GM12878 (cell line): ENCODE measurements at regions not wholly inside any gene's neighbourhood (a gene's known extent, or its start where the extent isn't known, plus 50 kb on each side); places are given as distances from the start of the nearest gene placed in this dataset.

ENCODE experiments used
- ATAC-seq: fragments of 200-7000 bp; cut with Tn5 transposase; 3 replicates; pipeline ENCODE4 v1.9.1; 2020; ENCODE audit warnings: mild to moderate bottlenecking, moderate library complexity
- BruUV-seq: library from RNA; stranded (reverse); fragments of 400-500 nt; replicated peaks from 2 replicates; lab custom pipeline; 2021; lab: Mats Ljungman, UMichigan
- CTCF ChIA-PET: fragments of 300-600 bp; sonication (Branson Sonifier 250); formaldehyde crosslinking; extraction: SDS; loops from one replicate; lab custom pipeline; 2021; ENCODE audit warnings: inconsistent platforms; lab: Yijun Ruan, JAX
- POLR2A ChIA-PET: fragments of 350-600 bp; formaldehyde crosslinking; extraction: SDS; loops from one replicate; lab custom pipeline; 2021; ENCODE audit warnings: inconsistent platforms; lab: Charles Lee
- RAD21 ChIA-PET: fragments of 300-600 bp; sonication (Branson Sonifier 250); formaldehyde crosslinking; loops from one replicate; lab custom pipeline; 2023; ENCODE audit warnings: antibody characterized with exemption; ENCODE audit not compliant: unreplicated experiment; lab: Charles Lee
- SMC1A ChIA-PET: fragments of 300-600 bp; sonication (Branson Sonifier 250); formaldehyde crosslinking; loops from one replicate; lab custom pipeline; 2023; ENCODE audit not compliant: unreplicated experiment, uncharacterized antibody; lab: Charles Lee
- DNase-seq: peaks from one replicate; pipeline ENCODE4 v3.0.0-alpha.2; 2011; ENCODE audit warnings: low read depth, low spot score
- FAIRE-seq: peaks from 3 replicates; lab custom pipeline; 2011; peaks lifted over from hg19 to GRCh38; lab: Jason Lieb, UNC
- H2AFZ ChIP-seq: 2 replicates; pipeline ENCODE4 v1.6.0; 2011; ENCODE audit warnings: low read depth, low read length, control low read depth; ENCODE audit not compliant: control insufficient read depth
- H3K27ac ChIP-seq: 2 replicates; pipeline ENCODE4 v1.5.1; 2011; ENCODE audit warnings: control low read depth; ENCODE audit not compliant: control insufficient read depth, insufficient read depth
- H3K27me3 ChIP-seq, 2 experiments: replicated peaks in 1 of 2; 2 replicates each; pipeline versions ENCODE4 v1.6.0 to v1.6.1; 2011; ENCODE audit warnings: low read length in 1 of 2; ENCODE audit not compliant: control insufficient read depth in 2 of 2, insufficient read depth in 2 of 2
- H3K36me3 ChIP-seq, 2 experiments: 2 replicates each; pipeline ENCODE4 v1.5.1; 2011; ENCODE audit warnings: low read length in 1 of 2; ENCODE audit not compliant: control insufficient read depth in 2 of 2, insufficient read depth in 2 of 2
- H3K4me1 ChIP-seq: 2 replicates; pipeline ENCODE4 v1.6.1; 2011; ENCODE audit warnings: mild to moderate bottlenecking, low read length, moderate library complexity, mixed read lengths; ENCODE audit not compliant: control insufficient read depth, insufficient read depth
- H3K4me2 ChIP-seq: 2 replicates; pipeline ENCODE4 v1.6.0; 2011; ENCODE audit warnings: control low read depth; ENCODE audit not compliant: control insufficient read depth, insufficient read depth
- H3K4me3 ChIP-seq: fragments of 200-600 bp; sonication (generic); 2 replicates; pipeline ENCODE4 v1.5.1; 2016
- H3K79me2 ChIP-seq: 2 replicates; pipeline ENCODE4 v1.6.0; 2011; ENCODE audit warnings: low read length; ENCODE audit not compliant: control insufficient read depth, insufficient read depth
- H3K9ac ChIP-seq: 2 replicates; pipeline ENCODE4 v1.8.0; 2011; ENCODE audit warnings: low read length, control low read depth, mixed read lengths; ENCODE audit not compliant: control insufficient read depth, insufficient read depth
- H3K9me3 ChIP-seq: replicated peaks from 3 replicates; pipeline ENCODE4 v1.5.1; 2011; ENCODE audit warnings: mild to moderate bottlenecking, low read length; ENCODE audit not compliant: control insufficient read depth, insufficient read depth
- H4K20me1 ChIP-seq: 2 replicates; pipeline ENCODE4 v1.6.0; 2011; ENCODE audit not compliant: control insufficient read depth, insufficient read depth
- BACH1 ChIP-seq: fragments of 450-650 bp; IDR thresholded peaks from 2 replicates; pipeline ENCODE4 v1.6.1; 2017; ENCODE audit warnings: mild to moderate bottlenecking, borderline replicate concordance
- BMI1 ChIP-seq: fragments of 450-650 bp; IDR thresholded peaks from 2 replicates; pipeline ENCODE4 v1.6.1; 2016; ENCODE audit warnings: mild to moderate bottlenecking, moderate library complexity, borderline replicate concordance
- CBX5 ChIP-seq: sonication (generic); IDR thresholded peaks from 2 replicates; pipeline ENCODE4 v1.6.1; 2016; ENCODE audit warnings: low read depth, moderate library complexity, mild to moderate bottlenecking, inconsistent platforms
- CHD4 ChIP-seq: fragments of 200-600 bp; sonication (generic); IDR thresholded peaks from 2 replicates; pipeline ENCODE4 v1.6.1; 2016; ENCODE audit warnings: mild to moderate bottlenecking
- CREM ChIP-seq: IDR thresholded peaks from 2 replicates; pipeline ENCODE4 v1.6.1; 2014; ENCODE audit warnings: antibody characterized with exemption, low read depth
- CTCF ChIP-seq, 3 experiments: IDR thresholded peaks in 2 of 3; conservative IDR thresholded peaks in 1 of 3; 2 replicates each; pipeline ENCODE4 v1.5.1; 2011; ENCODE audit warnings: low read depth in 3 of 3, low read length in 3 of 3, mild to moderate bottlenecking in 3 of 3, control low read depth in 2 of 3, moderate library complexity in 2 of 3, inconsistent platforms in 1 of 3, mixed read lengths in 1 of 3; ENCODE audit not compliant: control insufficient read depth in 2 of 3, insufficient read depth in 1 of 3; ENCODE audit errors: extremely low read depth in 1 of 3
- MTA2 ChIP-seq: fragments of 450-650 bp; IDR thresholded peaks from 2 replicates; pipeline ENCODE4 v1.6.1; 2016; ENCODE audit warnings: low read depth, mild to moderate bottlenecking, moderate library complexity
- NFIC ChIP-seq: IDR thresholded peaks from 2 replicates; pipeline ENCODE4 v1.6.1; 2012; ENCODE audit warnings: low read depth, mild to moderate bottlenecking, inconsistent platforms, low read length, moderate library complexity
- NFXL1 ChIP-seq: fragments of 450-650 bp; IDR thresholded peaks from 2 replicates; pipeline ENCODE4 v1.6.1; 2017; ENCODE audit warnings: antibody characterized with exemption, mild to moderate bottlenecking, borderline replicate concordance
- SIX5 ChIP-seq: IDR thresholded peaks from 2 replicates; pipeline ENCODE4 v1.6.1; 2011; ENCODE audit warnings: mild to moderate bottlenecking, low read depth, low read length, moderate library complexity; ENCODE audit not compliant: severe bottlenecking
- SMAD5 ChIP-seq: IDR thresholded peaks from 2 replicates; pipeline ENCODE4 v1.6.1; 2016; ENCODE audit warnings: antibody characterized with exemption, low read depth
- WGBS: methylation state at CpG from one replicate; pipeline ENCODE4 v1.1.6; 2016; ENCODE audit warnings: low lambda C conversion rate; ENCODE audit not compliant: insufficient replicate concordance, insufficient coverage; ENCODE audit errors: missing lambda C conversion rate; 5-methylcytosine and 5-hydroxymethylcytosine counted together
- in situ Hi-C: fragments of 300-500 bp; cut with MboI; formaldehyde crosslinking; loops from 9 replicates; pipeline ENCODE4 v1.14.3; 2018; ENCODE audit warnings: mixed read lengths
- intact Hi-C: fragments of 100-400 bp; cut with micrococcal nuclease; formaldehyde crosslinking; loops from one replicate; pipeline ENCODE4 v1.14.2; 2022; ENCODE audit not compliant: unreplicated experiment
- TF ChIP-seq, protein P1 (sequence below): IDR thresholded peaks from 2 replicates; pipeline ENCODE4 v1.6.1; 2011; ENCODE audit warnings: borderline replicate concordance, low read depth, mild to moderate bottlenecking, moderate library complexity, low read length; ENCODE audit not compliant: insufficient read depth, poor library complexity, severe bottlenecking
- TF ChIP-seq, protein P2 (sequence below): IDR thresholded peaks from 2 replicates; pipeline ENCODE4 v1.6.1; 2012; ENCODE audit warnings: low read depth, low read length, improper control_type of control experiment

DNA sequence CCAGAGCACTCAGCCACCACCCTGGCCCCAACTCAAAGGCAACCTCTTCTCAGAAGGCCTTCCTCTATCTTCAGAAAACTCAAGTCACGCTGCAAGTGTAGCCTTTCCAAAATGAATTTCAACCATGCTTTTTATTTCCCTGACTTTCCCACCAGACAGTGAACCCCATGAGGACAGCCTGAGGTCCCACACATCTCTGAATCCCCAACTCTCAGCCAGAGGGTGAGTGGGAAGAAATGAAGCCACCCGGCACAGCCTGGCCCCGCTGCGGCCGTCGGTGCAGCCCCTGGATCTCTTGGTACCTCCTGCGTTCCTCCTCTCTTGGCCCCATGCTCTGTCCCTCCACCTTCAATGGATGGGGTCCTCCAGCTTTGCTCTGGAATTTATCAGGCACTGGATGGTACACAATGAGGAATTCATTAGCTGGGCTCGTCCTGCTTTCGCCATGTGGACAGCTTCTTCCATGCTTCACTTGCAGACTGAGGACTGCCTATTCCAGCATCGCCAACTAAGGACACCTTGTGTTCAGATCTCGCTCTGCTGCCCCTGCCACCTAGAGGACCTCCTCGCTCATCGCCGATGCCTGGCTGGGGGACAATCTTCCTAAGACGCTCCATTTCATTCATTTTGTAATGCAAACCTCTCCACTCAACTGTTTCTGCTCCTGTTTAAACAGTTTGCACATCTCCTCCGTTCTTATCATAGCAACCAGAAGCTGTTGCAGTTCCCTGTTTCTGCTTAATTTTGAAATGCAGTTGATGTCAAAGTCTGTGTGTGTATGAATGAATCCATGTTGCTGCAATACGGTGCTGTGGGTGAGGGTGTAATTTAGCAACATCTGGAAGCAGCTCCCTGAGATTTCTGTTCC lies 672.1 kb downstream of the TBC1D22A start:
- H3K4me2 ChIP-seq: no peak overlapping the region
- no peaks in the 10 kb centered on the region for H4K20me1 ChIP-seq
- DNase-seq (no peak), FAIRE-seq (no peak), ATAC-seq (no peak)
- H3K79me2 ChIP-seq: no peaks in the 10 kb centered on the region
- ChIA-PET POLR2A (no interaction called here), RAD21 (no interaction called here), CTCF (no interaction called here), SMC1A (no interaction called here)
- WGBS: 35% methylated on average over 17 of the region's 17 CpGs
- in situ Hi-C loops (no loop called here), intact Hi-C loops (no loop called here)
- no peak overlapping the region for H3K27ac ChIP-seq
- TF ChIP-seq CBX5 (no peak), BMI1 (no peak), MTA2 (no peak), CREM (no peak), NFIC (no peak), NFXL1 (no peak), BACH1 (no peak)
- no peak overlapping the region for H3K4me3 ChIP-seq
- H3K9ac ChIP-seq: no peak overlapping the region
- H3K27me3 ChIP-seq: no peaks in the 10 kb centered on the region
- H3K9me3 ChIP-seq: no peaks in the 10 kb centered on the region; the same call in 2 of the 3 replicates
- H3K36me3 ChIP-seq: no peaks in the 10 kb centered on the region
- no peak overlapping the region for H2AFZ ChIP-seq
- BruUV-seq: no TSS peak
- H3K4me1 ChIP-seq: no peaks in the 10 kb centered on the region

- Histone ChIP-seq H3K27ac (no peak overlapping the region), H3K4me1 (no peaks in the 10 kb centered on the region), H3K27me3 (no peaks in the 10 kb centered on the region), H3K9me3 (no peaks in the 10 kb centered on the region; the same call in 2 of the 3 replicates), H3K4me3 (no peak overlapping the region), H2AFZ (no peak overlapping the region), H3K79me2 (no peaks in the 10 kb centered on the region), H4K20me1 (no peaks in the 10 kb centered on the region), H3K36me3 (no peaks in the 10 kb centered on the region), H3K9ac (no peak overlapping the region), H3K4me2 (no peak overlapping the region)
- no TSS peak for BruUV-seq
- FAIRE-seq: no peak
- intact Hi-C loops: no loop called here
- ChIA-PET POLR2A (no interaction called here), SMC1A (no interaction called here), RAD21 (no interaction called here), CTCF (no interaction called here)
- DNase-seq: no peak
- ATAC-seq: no peak
- TF ChIP-seq, protein P1, sequence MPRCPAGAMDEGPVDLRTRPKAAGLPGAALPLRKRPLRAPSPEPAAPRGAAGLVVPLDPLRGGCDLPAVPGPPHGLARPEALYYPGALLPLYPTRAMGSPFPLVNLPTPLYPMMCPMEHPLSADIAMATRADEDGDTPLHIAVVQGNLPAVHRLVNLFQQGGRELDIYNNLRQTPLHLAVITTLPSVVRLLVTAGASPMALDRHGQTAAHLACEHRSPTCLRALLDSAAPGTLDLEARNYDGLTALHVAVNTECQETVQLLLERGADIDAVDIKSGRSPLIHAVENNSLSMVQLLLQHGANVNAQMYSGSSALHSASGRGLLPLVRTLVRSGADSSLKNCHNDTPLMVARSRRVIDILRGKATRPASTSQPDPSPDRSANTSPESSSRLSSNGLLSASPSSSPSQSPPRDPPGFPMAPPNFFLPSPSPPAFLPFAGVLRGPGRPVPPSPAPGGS: no peak
- TF ChIP-seq CHD4 (no peak), SIX5 (no peak), CTCF (IDR thresholded peaks at IDR 0.05 in 2 of 3, conservative IDR thresholded peaks at IDR 0.05 in 1 of 3; ENCODE audit: control insufficient read depth in 2 of 3, extremely low read depth in 1 of 3, insufficient read depth in 1 of 3, low read depth in 3 of 3, low read length in 3 of 3) (no peak), CBX5 (no peak), SMAD5 (no peak)
- TF ChIP-seq, protein P2, sequence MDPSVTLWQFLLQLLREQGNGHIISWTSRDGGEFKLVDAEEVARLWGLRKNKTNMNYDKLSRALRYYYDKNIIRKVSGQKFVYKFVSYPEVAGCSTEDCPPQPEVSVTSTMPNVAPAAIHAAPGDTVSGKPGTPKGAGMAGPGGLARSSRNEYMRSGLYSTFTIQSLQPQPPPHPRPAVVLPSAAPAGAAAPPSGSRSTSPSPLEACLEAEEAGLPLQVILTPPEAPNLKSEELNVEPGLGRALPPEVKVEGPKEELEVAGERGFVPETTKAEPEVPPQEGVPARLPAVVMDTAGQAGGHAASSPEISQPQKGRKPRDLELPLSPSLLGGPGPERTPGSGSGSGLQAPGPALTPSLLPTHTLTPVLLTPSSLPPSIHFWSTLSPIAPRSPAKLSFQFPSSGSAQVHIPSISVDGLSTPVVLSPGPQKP: no peak
- in situ Hi-C loops: no loop called here
- WGBS: 37% methylated on average over 5 of the region's 5 CpGs
Measured at GRCh38 chr22:47433627-47434026, 671.2 kb downstream of the TBC1D22A start.
